T-cell (primary cell): ENCODE measurements at regions not wholly inside any gene's neighbourhood (a gene's known extent, or its start where the extent isn't known, plus 50 kb on each side); places are given as distances from the start of the nearest gene placed in this dataset.

Experiments used
- ATAC-seq, 4 experiments: fragments of 200-7000 bp in 3 of 4; fragments of 150-1000 bp in 1 of 4; cut with Tn5 transposase; replicated peaks in 1 of 4; 1 replicate in 3 of 4; 2 replicates in 1 of 4; pipeline ENCODE4 v1.10.0; 2021; ENCODE audit warnings: moderate library complexity in 3 of 4, mild to moderate bottlenecking in 2 of 4, moderate number of reproducible peaks in 1 of 4
- CTCF ChIA-PET, 2 donors: fragments of 300-600 bp; sonication (Branson Sonifier 250); formaldehyde crosslinking; loops; one replicate each; lab custom pipeline; 2022; ENCODE audit warnings: antibody characterized with exemption in 2 of 2; lab: Charles Lee
- POLR2A ChIA-PET, 2 donors: fragments of 300-600 bp; sonication (Branson Sonifier 250); formaldehyde crosslinking; loops; one replicate each; lab custom pipeline; 2022; ENCODE audit warnings: antibody characterized with exemption in 2 of 2; lab: Charles Lee
- DNase-seq, 35 experiments: peaks; one replicate each; pipeline versions ENCODE4 v3.0.0 to v3.0.0-alpha.2; 2013 to 2023
- H3K27ac ChIP-seq: one replicate; pipeline ENCODE4 v1.5.1; 2013; ENCODE audit warnings: low read length
- H3K27me3 ChIP-seq, 2 experiments: replicated peaks in 1 of 2; 1 replicate in 1 of 2; 2 replicates in 1 of 2; pipeline versions ENCODE4 v1.6.1 to v1.7.0; 2013; ENCODE audit warnings: low read length in 1 of 2, mixed read lengths in 1 of 2; ENCODE audit not compliant: control insufficient read depth in 2 of 2, insufficient read depth in 2 of 2; ENCODE audit errors: extremely low read depth in 1 of 2
- H3K36me3 ChIP-seq, 2 donors: 1 replicate in 1 of 2; 2 replicates in 1 of 2; pipeline versions ENCODE4 v1.6.1 to v1.7.0; 2013; ENCODE audit warnings: low read length in 1 of 2; ENCODE audit not compliant: control insufficient read depth in 2 of 2, insufficient read depth in 1 of 2; ENCODE audit errors: extremely low read depth in 1 of 2
- H3K4me1 ChIP-seq, 2 experiments: 1 replicate in 1 of 2; 2 replicates in 1 of 2; pipeline versions ENCODE4 v1.6.1 to v1.7.0; 2013; ENCODE audit warnings: low read length in 2 of 2, mixed read lengths in 1 of 2; ENCODE audit not compliant: insufficient read depth in 2 of 2, control insufficient read depth in 1 of 2; ENCODE audit errors: extremely low read depth in 1 of 2
- H3K4me3 ChIP-seq, 2 donors: 1 replicate in 1 of 2; 2 replicates in 1 of 2; pipeline versions ENCODE4 v1.5.1 to v1.7.0; 2013; ENCODE audit warnings: mild to moderate bottlenecking in 2 of 2, low read length in 1 of 2, moderate library complexity in 1 of 2; ENCODE audit not compliant: control insufficient read depth in 1 of 2; ENCODE audit errors: extremely low read depth in 1 of 2
- H3K9me3 ChIP-seq: 2 replicates; pipeline ENCODE4 v1.7.0; 2013
- H3K27ac Mint-ChIP-seq, 2 donors: one replicate each; pipeline ENCODE4 v1.8.0; 2020 to 2021; ENCODE audit warnings: mild to moderate bottlenecking in 2 of 2, mixed read lengths in 2 of 2
- H3K27me3 Mint-ChIP-seq, 2 donors: one replicate each; pipeline ENCODE4 v1.8.0; 2021 to 2022; ENCODE audit warnings: mixed read lengths in 2 of 2
- H3K36me3 Mint-ChIP-seq: one replicate; pipeline ENCODE4 v1.8.0; 2021; ENCODE audit warnings: mixed read lengths
- H3K4me1 Mint-ChIP-seq, 3 donors: one replicate each; pipeline ENCODE4 v1.8.0; 2020 to 2022; ENCODE audit warnings: mixed read lengths in 3 of 3, mild to moderate bottlenecking in 1 of 3
- H3K4me3 Mint-ChIP-seq, 3 donors: one replicate each; pipeline ENCODE4 v1.8.0; 2020 to 2022; ENCODE audit warnings: mild to moderate bottlenecking in 3 of 3, mixed read lengths in 3 of 3, moderate library complexity in 3 of 3
- H3K9me3 Mint-ChIP-seq, 3 donors: one replicate each; pipeline ENCODE4 v1.8.0; 2020 to 2022; ENCODE audit warnings: mixed read lengths in 3 of 3
- WGBS: methylation state at CpG from one replicate; pipeline ENCODE4 v1.1.5; 2013; ENCODE audit warnings: missing lambda C conversion rate; ENCODE audit not compliant: insufficient coverage; 5-methylcytosine and 5-hydroxymethylcytosine counted together

DNA sequence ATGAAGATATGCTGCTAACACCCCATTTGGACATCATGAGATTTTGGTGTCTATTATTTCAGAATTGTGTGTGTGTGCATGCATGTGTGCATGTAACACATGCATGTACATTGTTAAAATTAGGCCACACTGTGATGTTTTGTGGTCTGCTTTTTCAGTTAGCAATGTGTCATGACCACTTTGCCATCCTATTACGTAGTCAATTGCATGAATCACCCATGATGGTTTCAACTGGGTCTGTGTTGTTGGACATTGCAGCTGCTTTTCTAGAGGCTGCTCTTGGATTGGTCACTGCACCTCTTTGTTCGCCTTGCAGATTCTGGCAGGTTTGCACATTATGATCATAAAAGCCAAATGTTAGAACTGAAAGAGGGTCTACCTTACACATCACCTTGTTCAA lies 101.0 kb upstream of the THBS1 start:
- ChIA-PET POLR2A (no interaction called here), CTCF (no interaction called here)
- no peaks in the 10 kb centered on the region for H3K9me3 Mint-ChIP-seq
- no peak overlapping the region for H3K27ac Mint-ChIP-seq
- Histone ChIP-seq H3K27me3 (no peaks in the 10 kb centered on the region), H3K4me1 (no peaks in the 10 kb centered on the region), H3K4me3 (no peak overlapping the region), H3K27ac (no peak overlapping the region), H3K9me3 (no peaks in the 10 kb centered on the region), H3K36me3 (no peaks in the 10 kb centered on the region)
- no peak overlapping the region for H3K4me3 Mint-ChIP-seq
- H3K27me3 Mint-ChIP-seq: peaks cover 4 to 6% of the 10 kb centered on the region in 2 donors
- no peaks in the 10 kb centered on the region for H3K36me3 Mint-ChIP-seq
- DNase-seq (no peak), ATAC-seq (no peak)
- WGBS: 95% methylated on average over 2 of the region's 2 CpGs
- H3K4me1 Mint-ChIP-seq: no peaks in the 10 kb centered on the region

DNA sequence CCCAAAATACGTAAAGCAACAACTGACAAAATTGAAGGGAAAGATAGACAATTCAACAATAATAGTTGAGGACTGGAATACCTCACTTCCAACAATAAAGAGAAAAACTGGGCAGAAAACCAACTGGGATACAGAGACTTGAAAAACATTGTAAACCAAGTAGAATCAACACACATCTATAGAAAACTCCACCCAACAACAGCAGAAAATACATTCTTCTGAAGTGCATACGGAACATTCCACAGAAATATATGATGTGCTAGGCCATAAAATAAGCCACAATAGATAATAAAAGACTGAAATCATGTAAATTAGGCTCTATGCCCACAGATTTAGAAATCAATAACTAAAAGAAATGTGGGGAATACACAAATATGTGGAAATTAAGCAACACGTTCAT lies 98.4 kb upstream of the THBS1 start:
- Mint-ChIP-seq H3K27ac (no peak overlapping the region), H3K27me3 (peaks cover 4 to 6% of the 10 kb centered on the region in 2 donors), H3K9me3 (no peaks in the 10 kb centered on the region), H3K36me3 (no peaks in the 10 kb centered on the region), H3K4me1 (no peaks in the 10 kb centered on the region), H3K4me3 (no peak overlapping the region)
- no peak overlapping the region for H3K4me3 ChIP-seq
- no peak for ATAC-seq
- no peaks in the 10 kb centered on the region for H3K27me3 ChIP-seq
- CTCF ChIA-PET: no interaction called here
- H3K9me3 ChIP-seq: no peaks in the 10 kb centered on the region
- no peak overlapping the region for H3K27ac ChIP-seq
- POLR2A ChIA-PET: no interaction called here
- H3K36me3 ChIP-seq: no peaks in the 10 kb centered on the region
- no peaks in the 10 kb centered on the region for H3K4me1 ChIP-seq
- no peak for DNase-seq
- no CpG with 5 or more reads among the region's 3 CpGs for WGBS

DNA sequence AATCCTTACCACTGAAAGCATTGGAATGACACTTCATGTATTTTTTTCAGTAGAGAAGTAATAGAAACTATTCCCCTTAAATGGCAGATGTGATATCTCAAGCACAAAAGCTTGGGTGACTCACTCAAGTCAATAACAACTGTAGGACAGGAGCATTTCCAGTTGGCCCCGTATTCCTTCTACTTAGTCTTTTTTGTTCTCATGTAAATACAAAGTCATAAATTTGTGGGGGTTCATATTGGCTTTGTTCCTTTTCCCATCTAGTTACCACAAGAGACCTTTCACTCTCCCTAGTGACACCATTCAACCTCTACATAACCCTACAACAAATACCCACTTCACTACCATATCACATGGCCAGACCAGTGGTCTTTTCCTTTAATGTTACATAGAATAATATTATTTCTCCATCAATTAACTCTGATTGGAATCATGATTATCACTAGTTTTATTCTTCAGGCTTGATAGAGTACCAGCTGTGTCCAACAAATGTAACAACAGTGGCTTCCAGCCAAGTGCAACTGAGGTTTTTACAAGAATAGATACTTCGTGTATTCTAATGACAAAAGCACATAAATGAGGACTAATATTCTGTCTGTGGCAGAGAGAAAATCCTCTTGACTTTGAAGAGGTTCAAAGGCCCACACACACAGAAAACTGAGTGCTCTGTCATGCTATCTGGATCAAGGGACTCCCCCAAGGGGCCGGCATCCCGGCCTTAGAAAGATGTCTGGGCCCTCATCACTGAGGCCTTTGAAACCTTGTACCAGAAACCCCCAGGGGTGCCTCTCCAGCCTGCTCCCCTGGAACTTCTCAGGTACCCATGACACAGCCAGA lies 94.0 kb upstream of the THBS1 start:
- peaks cover 0 to 5% of the 10 kb centered on the region in 2 donors for H3K27me3 Mint-ChIP-seq
- POLR2A ChIA-PET: no interaction called here

DNA sequence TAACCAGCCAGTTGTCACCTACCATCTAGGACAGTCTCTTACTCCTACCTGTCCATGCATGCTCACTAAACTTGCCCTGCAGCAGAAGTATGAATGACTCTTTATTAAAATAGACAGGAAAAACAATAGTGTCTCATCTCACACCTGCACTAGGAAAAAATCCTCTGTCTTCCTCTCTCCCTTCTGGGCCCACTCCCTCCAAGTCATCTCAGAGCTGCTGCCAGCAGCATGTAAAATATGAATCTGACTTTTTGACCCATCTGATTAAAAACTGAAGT lies 93.5 kb upstream of the THBS1 start:
- Histone ChIP-seq H3K9me3 (no peaks in the 10 kb centered on the region), H3K4me3 (no peak overlapping the region), H3K36me3 (no peaks in the 10 kb centered on the region), H3K27me3 (no peaks in the 10 kb centered on the region), H3K27ac (no peak overlapping the region), H3K4me1 (no peaks in the 10 kb centered on the region)
- ChIA-PET CTCF (no interaction called here), POLR2A (no interaction called here)
- Mint-ChIP-seq H3K9me3 (no peaks in the 10 kb centered on the region), H3K27me3 (peaks cover 0 to 5% of the 10 kb centered on the region in 2 donors), H3K36me3 (no peaks in the 10 kb centered on the region), H3K4me1 (no peaks in the 10 kb centered on the region), H3K27ac (no peak overlapping the region), H3K4me3 (no peak overlapping the region)
- DNase-seq (no peak), ATAC-seq (no peak)

More for the DNA sequence above, 94.0 kb upstream of the THBS1 start:
- H3K27ac Mint-ChIP-seq: no peak overlapping the region
- DNase-seq (no peak), ATAC-seq (no peak)
- no peak overlapping the region for H3K4me3 Mint-ChIP-seq
- no peak overlapping the region for H3K4me3 ChIP-seq
- H3K4me1 ChIP-seq: no peaks in the 10 kb centered on the region
- H3K9me3 ChIP-seq: no peaks in the 10 kb centered on the region
- 90% methylated on average over 2 of the region's 4 CpGs for WGBS
- no peaks in the 10 kb centered on the region for H3K27me3 ChIP-seq
- H3K9me3 Mint-ChIP-seq: no peaks in the 10 kb centered on the region
- CTCF ChIA-PET: no interaction called here
- H3K36me3 ChIP-seq: no peaks in the 10 kb centered on the region
- H3K4me1 Mint-ChIP-seq: no peaks in the 10 kb centered on the region
- H3K36me3 Mint-ChIP-seq: no peaks in the 10 kb centered on the region
- H3K27ac ChIP-seq: no peak overlapping the region

GRCh38 chr15:39488516-39488915 lies 92.4 kb upstream of the THBS1 start:
- H3K36me3 Mint-ChIP-seq: no peaks in the 10 kb centered on the region
- H3K4me3 ChIP-seq: no peak overlapping the region
- H3K27ac ChIP-seq: no peak overlapping the region
- H3K27me3 ChIP-seq: no peaks in the 10 kb centered on the region
- DNase-seq (no peak), ATAC-seq (no peak)
- H3K9me3 Mint-ChIP-seq: no peaks in the 10 kb centered on the region
- no peaks in the 10 kb centered on the region for H3K4me1 ChIP-seq
- no peaks in the 10 kb centered on the region for H3K36me3 ChIP-seq
- peaks cover 0 to 7% of the 10 kb centered on the region in 2 donors for H3K27me3 Mint-ChIP-seq
- H3K27ac Mint-ChIP-seq: no peak overlapping the region
- POLR2A ChIA-PET: no interaction called here
- H3K9me3 ChIP-seq: no peaks in the 10 kb centered on the region
- CTCF ChIA-PET: no interaction called here
- no peak overlapping the region for H3K4me3 Mint-ChIP-seq
- WGBS: no CpG with 5 or more reads among the region's 1 CpG
- H3K4me1 Mint-ChIP-seq: no peaks in the 10 kb centered on the region

DNA sequence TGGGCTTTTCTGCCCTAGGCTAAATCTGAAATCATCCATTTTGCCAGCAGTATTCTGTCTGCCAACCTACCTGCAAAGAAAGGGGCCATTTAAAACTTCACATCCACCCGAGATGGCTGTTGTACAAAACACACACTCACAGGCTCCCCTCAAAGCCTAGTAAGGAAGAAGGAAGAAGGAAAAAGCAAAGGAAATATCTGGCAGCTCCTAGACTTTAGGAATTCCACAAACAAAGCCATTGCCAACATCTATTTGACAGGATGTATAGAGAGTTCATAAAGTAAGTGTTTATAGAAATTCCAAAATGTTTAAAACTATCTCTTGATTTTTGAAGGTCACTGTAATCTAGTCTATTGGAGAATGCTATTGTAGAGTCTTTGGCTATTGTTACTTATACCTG lies 91.9 kb upstream of the THBS1 start:
- Mint-ChIP-seq H3K4me3 (no peak overlapping the region), H3K27me3 (peaks cover 0 to 8% of the 10 kb centered on the region in 2 donors), H3K27ac (no peak overlapping the region), H3K4me1 (no peaks in the 10 kb centered on the region), H3K9me3 (no peaks in the 10 kb centered on the region), H3K36me3 (no peaks in the 10 kb centered on the region)
- WGBS: no CpG with 5 or more reads among the region's 1 CpG
- Histone ChIP-seq H3K9me3 (no peaks in the 10 kb centered on the region), H3K4me1 (no peaks in the 10 kb centered on the region), H3K4me3 (no peak overlapping the region), H3K27ac (no peak overlapping the region), H3K36me3 (no peaks in the 10 kb centered on the region), H3K27me3 (no peaks in the 10 kb centered on the region)
- DNase-seq (no peak), ATAC-seq (no peak)
- POLR2A ChIA-PET: no interaction called here
- CTCF ChIA-PET: no interaction called here
